ENCODE measurements at regions not wholly inside any gene's neighbourhood (a gene's known extent, or its start where the extent isn't known, plus 50 kb on each side); places are given as distances from the start of the nearest gene placed in this dataset.
"Not testable (repeated sequence)": the region's sequence is repeated elsewhere in the genome, so short reads cannot be mapped to it uniquely, and the experiment has no call there.

GRCh38 chr2:87604980-87605379, 142.9 kb upstream of the PLGLB2 start:
- DNase-seq; H2AFZ ChIP-seq (ENCODE audit: low read depth, low read length); H3K4ac ChIP-seq (ENCODE audit: low read depth in 1 of 2, low read length in 2 of 2); H2BK120ac ChIP-seq (ENCODE audit: low read depth, low read length); H3K27ac ChIP-seq (ENCODE audit: low read length, poor library complexity, severe bottlenecking); H3K9ac ChIP-seq (ENCODE audit: low read length); H4K91ac ChIP-seq (ENCODE audit: low read length); H3K4me3 ChIP-seq (ENCODE audit: insufficient read depth in 1 of 2, low read depth in 1 of 2, low read length in 2 of 2); H2BK15ac ChIP-seq (ENCODE audit: low read depth, poor library complexity, severe bottlenecking); H3K23ac ChIP-seq (ENCODE audit: low read length in 2 of 2); H3K79me1 ChIP-seq (replicated peaks; ENCODE audit: low read length, poor library complexity, severe bottlenecking); H3K4me2 ChIP-seq (ENCODE audit: low read length, poor library complexity, severe bottlenecking); H3K18ac ChIP-seq (ENCODE audit: low read depth in 1 of 2, low read length in 2 of 2); H4K8ac ChIP-seq (ENCODE audit: low read length); H2BK12ac ChIP-seq (ENCODE audit: low read length in 2 of 2); H2AK5ac ChIP-seq (ENCODE audit: low read length, severe bottlenecking); H3K27me3 ChIP-seq (ENCODE audit: control insufficient read depth in 1 of 2, insufficient read depth in 1 of 2, low read length in 2 of 2); H3K14ac ChIP-seq (ENCODE audit: low read length in 2 of 2); H2BK5ac ChIP-seq (ENCODE audit: low read depth, low read length, poor library complexity, severe bottlenecking); H3K36me3 ChIP-seq (ENCODE audit: control insufficient read depth in 1 of 2, insufficient read depth in 2 of 2, low read depth in 1 of 2, low read length in 2 of 2); H3K4me1 ChIP-seq (ENCODE audit: control insufficient read depth, insufficient read depth, low read depth, low read length); H3K9me3 ChIP-seq (ENCODE audit: control insufficient read depth, low read length): not testable (repeated sequence)
- no CpG with 5 or more reads among the region's 2 CpGs for WGBS

- not testable (repeated sequence) for H3K4me3 ChIP-seq (ENCODE audit: insufficient read depth in 1 of 2, low read depth in 1 of 2, low read length in 2 of 2); H3K23ac ChIP-seq (ENCODE audit: low read length in 2 of 2); H3K9ac ChIP-seq (ENCODE audit: low read length); H2AK5ac ChIP-seq (ENCODE audit: low read length, severe bottlenecking); H4K8ac ChIP-seq (ENCODE audit: low read length); H3K4me2 ChIP-seq (ENCODE audit: low read length, poor library complexity, severe bottlenecking); H2AFZ ChIP-seq (ENCODE audit: low read depth, low read length); H3K36me3 ChIP-seq (ENCODE audit: control insufficient read depth in 1 of 2, insufficient read depth in 2 of 2, low read depth in 1 of 2, low read length in 2 of 2); H3K18ac ChIP-seq (ENCODE audit: low read depth in 1 of 2, low read length in 2 of 2); H2BK5ac ChIP-seq (ENCODE audit: low read depth, low read length, poor library complexity, severe bottlenecking); H2BK120ac ChIP-seq (ENCODE audit: low read depth, low read length); H4K91ac ChIP-seq (ENCODE audit: low read length); DNase-seq; H2BK15ac ChIP-seq (ENCODE audit: low read depth, poor library complexity, severe bottlenecking); H2BK12ac ChIP-seq (ENCODE audit: low read length in 2 of 2); H3K27me3 ChIP-seq (ENCODE audit: control insufficient read depth in 1 of 2, insufficient read depth in 1 of 2, low read length in 2 of 2); H3K79me1 ChIP-seq (replicated peaks; ENCODE audit: low read length, poor library complexity, severe bottlenecking); H3K4ac ChIP-seq (ENCODE audit: low read depth in 1 of 2, low read length in 2 of 2); H3K9me3 ChIP-seq (ENCODE audit: control insufficient read depth, low read length); H3K14ac ChIP-seq (ENCODE audit: low read length in 2 of 2); H3K27ac ChIP-seq (ENCODE audit: low read length, poor library complexity, severe bottlenecking); H3K4me1 ChIP-seq (ENCODE audit: control insufficient read depth, insufficient read depth, low read depth, low read length)
- no CpG with 5 or more reads among the region's 3 CpGs for WGBS
Measured at GRCh38 chr2:87608377-87609166, 139.3 kb upstream of the PLGLB2 start.

GRCh38 chr2:87610974-87611373, 136.9 kb upstream of the PLGLB2 start:
- not testable (repeated sequence) for H3K18ac ChIP-seq (ENCODE audit: low read depth in 1 of 2, low read length in 2 of 2); H3K14ac ChIP-seq (ENCODE audit: low read length in 2 of 2); H2BK5ac ChIP-seq (ENCODE audit: low read depth, low read length, poor library complexity, severe bottlenecking); H4K8ac ChIP-seq (ENCODE audit: low read length); H3K36me3 ChIP-seq (ENCODE audit: control insufficient read depth in 1 of 2, insufficient read depth in 2 of 2, low read depth in 1 of 2, low read length in 2 of 2); H3K4me3 ChIP-seq (ENCODE audit: insufficient read depth in 1 of 2, low read depth in 1 of 2, low read length in 2 of 2); H3K9ac ChIP-seq (ENCODE audit: low read length); H3K79me1 ChIP-seq (replicated peaks; ENCODE audit: low read length, poor library complexity, severe bottlenecking); H3K27ac ChIP-seq (ENCODE audit: low read length, poor library complexity, severe bottlenecking); H2BK12ac ChIP-seq (ENCODE audit: low read length in 2 of 2); H2BK15ac ChIP-seq (ENCODE audit: low read depth, poor library complexity, severe bottlenecking); H3K4me1 ChIP-seq (ENCODE audit: control insufficient read depth, insufficient read depth, low read depth, low read length); H3K9me3 ChIP-seq (ENCODE audit: control insufficient read depth, low read length); H3K23ac ChIP-seq (ENCODE audit: low read length in 2 of 2); H2BK120ac ChIP-seq (ENCODE audit: low read depth, low read length); H3K4ac ChIP-seq (ENCODE audit: low read depth in 1 of 2, low read length in 2 of 2); H4K91ac ChIP-seq (ENCODE audit: low read length); H2AK5ac ChIP-seq (ENCODE audit: low read length, severe bottlenecking); DNase-seq; H3K4me2 ChIP-seq (ENCODE audit: low read length, poor library complexity, severe bottlenecking); H2AFZ ChIP-seq (ENCODE audit: low read depth, low read length); H3K27me3 ChIP-seq (ENCODE audit: control insufficient read depth in 1 of 2, insufficient read depth in 1 of 2, low read length in 2 of 2)
- WGBS, result no CpG with 5 or more reads among the region's 1 CpG

- H3K4me2 ChIP-seq (ENCODE audit: low read length, poor library complexity, severe bottlenecking); H3K4me3 ChIP-seq (ENCODE audit: insufficient read depth in 1 of 2, low read depth in 1 of 2, low read length in 2 of 2); H3K18ac ChIP-seq (ENCODE audit: low read depth in 1 of 2, low read length in 2 of 2); H2AK5ac ChIP-seq (ENCODE audit: low read length, severe bottlenecking); H3K27ac ChIP-seq (ENCODE audit: low read length, poor library complexity, severe bottlenecking); H2AFZ ChIP-seq (ENCODE audit: low read depth, low read length); H2BK12ac ChIP-seq (ENCODE audit: low read length in 2 of 2); H3K36me3 ChIP-seq (ENCODE audit: control insufficient read depth in 1 of 2, insufficient read depth in 2 of 2, low read depth in 1 of 2, low read length in 2 of 2); H3K79me1 ChIP-seq (replicated peaks; ENCODE audit: low read length, poor library complexity, severe bottlenecking); H3K14ac ChIP-seq (ENCODE audit: low read length in 2 of 2); H3K4me1 ChIP-seq (ENCODE audit: control insufficient read depth, insufficient read depth, low read depth, low read length); H4K91ac ChIP-seq (ENCODE audit: low read length); H2BK120ac ChIP-seq (ENCODE audit: low read depth, low read length); DNase-seq; H4K8ac ChIP-seq (ENCODE audit: low read length); H3K23ac ChIP-seq (ENCODE audit: low read length in 2 of 2); H3K4ac ChIP-seq (ENCODE audit: low read depth in 1 of 2, low read length in 2 of 2); H2BK5ac ChIP-seq (ENCODE audit: low read depth, low read length, poor library complexity, severe bottlenecking); H3K27me3 ChIP-seq (ENCODE audit: control insufficient read depth in 1 of 2, insufficient read depth in 1 of 2, low read length in 2 of 2); H3K9me3 ChIP-seq (ENCODE audit: control insufficient read depth, low read length); H3K9ac ChIP-seq (ENCODE audit: low read length); H2BK15ac ChIP-seq (ENCODE audit: low read depth, poor library complexity, severe bottlenecking): not testable (repeated sequence)
- WGBS, result no CpG with 5 or more reads among the region's 4 CpGs
Measured at GRCh38 chr2:87611416-87611815, 136.5 kb upstream of the PLGLB2 start.

Measured in mesenchymal stem cell (in vitro differentiated cells and primary cell).